SK-N-SH (cell line): ENCODE measurements at regions not wholly inside any gene's neighbourhood (a gene's known extent, or its start where the extent isn't known, plus 50 kb on each side); places are given as distances from the start of the nearest gene placed in this dataset.

ENCODE experiments used
- RCOR1 ChIP-seq: fragments of 150-350 bp; IDR thresholded peaks from 2 replicates; pipeline ENCODE4 v1.6.1; 2017; ENCODE audit warnings: antibody characterized with exemption, low read length
- TEAD4 ChIP-seq: IDR thresholded peaks from 2 replicates; pipeline ENCODE4 v1.4.0; 2012; ENCODE audit warnings: mild to moderate bottlenecking, borderline replicate concordance; ENCODE audit not compliant: insufficient read depth
- TF ChIP-seq, protein P1 (sequence below): IDR thresholded peaks from 2 replicates; pipeline ENCODE4 v1.4.0; 2012; ENCODE audit warnings: low read depth, borderline replicate concordance

DNA sequence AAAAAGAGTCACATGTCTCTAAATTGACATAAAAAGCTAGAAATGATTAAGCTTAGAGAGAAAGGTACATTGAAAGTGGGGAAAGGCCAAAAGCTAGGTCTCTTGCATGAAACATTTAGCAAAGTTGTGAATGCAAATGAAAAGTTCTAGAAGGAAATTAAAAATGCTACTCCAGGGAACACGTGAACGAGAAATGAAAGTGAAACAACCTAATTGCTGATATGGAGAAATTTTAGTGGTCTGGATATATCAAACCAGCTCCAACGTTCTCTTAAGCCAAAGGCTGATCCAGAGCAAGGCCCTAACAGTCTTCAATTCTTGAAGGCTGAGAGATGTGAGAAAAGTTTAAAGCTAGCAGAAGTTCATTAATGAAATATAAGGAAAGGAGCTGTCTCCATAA is 419.8 kb downstream of the SLITRK6 start:
- TF ChIP-seq TEAD4 (no peak), RCOR1 (no peak)
- TF ChIP-seq, protein P1, sequence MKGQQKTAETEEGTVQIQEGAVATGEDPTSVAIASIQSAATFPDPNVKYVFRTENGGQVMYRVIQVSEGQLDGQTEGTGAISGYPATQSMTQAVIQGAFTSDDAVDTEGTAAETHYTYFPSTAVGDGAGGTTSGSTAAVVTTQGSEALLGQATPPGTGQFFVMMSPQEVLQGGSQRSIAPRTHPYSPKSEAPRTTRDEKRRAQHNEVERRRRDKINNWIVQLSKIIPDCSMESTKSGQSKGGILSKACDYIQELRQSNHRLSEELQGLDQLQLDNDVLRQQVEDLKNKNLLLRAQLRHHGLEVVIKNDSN: no peak
